ENCODE measurements at regions not wholly inside any gene's neighbourhood (a gene's known extent, or its start where the extent isn't known, plus 50 kb on each side); places are given as distances from the start of the nearest gene placed in this dataset.

DNA sequence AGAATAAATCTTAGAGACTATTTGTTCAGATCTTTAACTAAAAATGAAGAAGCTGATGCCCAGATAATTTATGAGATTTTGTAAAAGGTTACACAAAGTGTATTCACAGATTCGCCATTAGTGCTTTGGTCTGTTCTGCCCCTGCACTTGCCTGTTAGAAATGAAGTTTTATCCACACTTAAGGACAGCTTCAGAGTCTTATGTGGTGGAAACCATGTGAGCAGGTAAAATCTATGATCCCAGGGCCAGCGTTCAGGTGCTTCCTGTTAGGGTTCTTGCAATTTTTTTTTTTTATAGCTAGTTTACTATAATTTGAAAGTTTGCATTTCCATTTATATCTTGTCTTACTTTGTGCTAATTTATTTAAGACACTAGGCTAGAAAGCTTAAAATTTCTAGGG lies 561.6 kb downstream of the PRR16 start:
- ChIA-PET CTCF (no interaction called here), POLR2A (no interaction called here)
- Mint-ChIP-seq H3K4me1 (no peaks in the 10 kb centered on the region), H3K9me3 (peaks cover 0 to 6% (median 0%) of the 10 kb centered on the region in 11 donors), H3K27me3 (no peaks in the 10 kb centered on the region), H3K4me3 (no peak overlapping the region), H3K36me3 (no peaks in the 10 kb centered on the region), H3K27ac (no peak overlapping the region)
- no peak for DNase-seq
- ATAC-seq: no peak
- Histone ChIP-seq H3K27ac (ENCODE audit: low read depth, low read length) (no peak overlapping the region), H3K9me3 (ENCODE audit: control insufficient read depth in 2 of 3, low read length in 3 of 3) (no peaks in the 10 kb centered on the region), H3K4me1 (ENCODE audit: control insufficient read depth in 2 of 2, insufficient read depth in 2 of 2, low read length in 2 of 2) (no peaks in the 10 kb centered on the region), H3K36me3 (ENCODE audit: control insufficient read depth in 2 of 3, insufficient read depth in 3 of 3, low read length in 3 of 3) (no peaks in the 10 kb centered on the region), H3K4me3 (ENCODE audit: low read length) (no peak overlapping the region), H3K27me3 (ENCODE audit: control insufficient read depth in 2 of 2, insufficient read depth in 2 of 2, low read length in 2 of 2) (no peaks in the 10 kb centered on the region)
- intact Hi-C loops (cut with micrococcal nuclease): no loop called here

DNA sequence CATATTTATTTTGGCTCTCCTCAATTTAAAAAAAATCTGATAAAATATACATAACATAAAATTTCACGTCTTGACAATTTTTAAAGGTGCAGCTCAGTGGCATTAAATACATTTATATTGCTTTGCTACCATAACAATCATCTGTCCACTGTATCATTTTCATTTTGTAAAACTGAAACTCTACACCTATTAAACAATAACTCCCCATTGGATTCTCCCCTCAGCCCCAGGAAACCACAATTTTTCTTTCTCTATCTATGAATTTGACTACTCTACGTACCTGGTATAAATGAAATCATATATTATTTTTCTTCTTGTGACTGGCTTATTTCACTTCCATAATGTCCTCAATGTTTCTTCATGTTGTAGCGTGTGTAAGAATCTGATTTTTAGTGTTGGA lies 563.5 kb downstream of the PRR16 start:
- Mint-ChIP-seq H3K27ac (no peak overlapping the region), H3K27me3 (no peaks in the 10 kb centered on the region), H3K4me1 (no peaks in the 10 kb centered on the region), H3K9me3 (peaks cover 0 to 7% (median 0%) of the 10 kb centered on the region in 11 donors), H3K4me3 (no peak overlapping the region), H3K36me3 (no peaks in the 10 kb centered on the region)
- ATAC-seq: no peak
- Histone ChIP-seq H3K4me1 (ENCODE audit: control insufficient read depth in 2 of 2, insufficient read depth in 2 of 2, low read length in 2 of 2) (no peaks in the 10 kb centered on the region), H3K9me3 (ENCODE audit: control insufficient read depth in 2 of 3, low read length in 3 of 3) (no peaks in the 10 kb centered on the region), H3K27me3 (ENCODE audit: control insufficient read depth in 2 of 2, insufficient read depth in 2 of 2, low read length in 2 of 2) (no peaks in the 10 kb centered on the region), H3K27ac (ENCODE audit: low read depth, low read length) (no peak overlapping the region), H3K36me3 (ENCODE audit: control insufficient read depth in 2 of 3, insufficient read depth in 3 of 3, low read length in 3 of 3) (no peaks in the 10 kb centered on the region), H3K4me3 (ENCODE audit: low read length) (no peak overlapping the region)
- ChIA-PET POLR2A (no interaction called here), CTCF (no interaction called here)
- DNase-seq: no peak
- intact Hi-C loops (cut with micrococcal nuclease): no loop called here

DNA sequence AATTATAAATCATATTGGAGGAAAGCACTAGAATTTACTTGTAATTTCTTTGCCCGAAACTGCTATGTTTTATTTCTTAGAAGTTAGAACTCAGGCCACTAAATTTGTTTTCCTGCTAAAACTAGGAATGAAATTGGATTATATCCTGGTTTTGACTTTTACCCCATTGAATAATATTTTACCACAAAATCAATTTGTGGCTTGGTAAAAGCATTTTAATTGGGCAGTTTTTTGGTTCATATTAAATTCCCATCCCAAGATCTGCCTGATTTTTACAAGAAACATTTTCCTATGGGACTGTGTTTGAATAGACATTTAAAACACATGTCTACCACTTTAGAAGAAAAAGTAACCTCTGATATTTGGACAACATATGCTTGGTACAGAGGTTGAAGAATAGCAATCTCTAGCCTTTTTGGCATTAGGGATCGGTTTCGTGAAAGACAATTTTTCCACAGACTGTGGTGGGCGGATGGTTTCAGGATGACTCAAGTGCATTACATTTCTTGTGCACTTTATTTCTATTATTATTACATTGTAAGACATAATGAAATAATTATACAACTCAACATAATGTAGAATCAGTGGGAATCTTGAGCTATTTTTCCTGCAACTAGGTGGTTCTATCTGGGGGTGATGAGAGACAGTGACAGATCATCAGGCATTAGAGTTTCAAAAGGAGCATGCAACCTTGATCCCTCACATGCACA lies 565.6 kb downstream of the PRR16 start:
- H3K4me3 ChIP-seq (ENCODE audit: low read length): no peak overlapping the region
- H3K27ac ChIP-seq (ENCODE audit: low read depth, low read length): no peak overlapping the region
- H3K4me1 ChIP-seq (ENCODE audit: control insufficient read depth in 2 of 2, insufficient read depth in 2 of 2, low read length in 2 of 2): no peaks in the 10 kb centered on the region
- Mint-ChIP-seq H3K27ac (no peak overlapping the region), H3K4me1 (no peaks in the 10 kb centered on the region), H3K9me3 (peaks cover 0 to 7% (median 0%) of the 10 kb centered on the region in 11 donors), H3K4me3 (no peak overlapping the region), H3K36me3 (no peaks in the 10 kb centered on the region), H3K27me3 (no peaks in the 10 kb centered on the region)
- H3K27me3 ChIP-seq (ENCODE audit: control insufficient read depth in 2 of 2, insufficient read depth in 2 of 2, low read length in 2 of 2): no peaks in the 10 kb centered on the region
- DNase-seq (no peak), ATAC-seq (no peak)
- no peaks in the 10 kb centered on the region for H3K36me3 ChIP-seq (ENCODE audit: control insufficient read depth in 2 of 3, insufficient read depth in 3 of 3, low read length in 3 of 3)
- ChIA-PET CTCF (no interaction called here), POLR2A (no interaction called here)
- intact Hi-C loops (cut with micrococcal nuclease): no loop called here
- H3K9me3 ChIP-seq (ENCODE audit: control insufficient read depth in 2 of 3, low read length in 3 of 3): no peaks in the 10 kb centered on the region

DNA sequence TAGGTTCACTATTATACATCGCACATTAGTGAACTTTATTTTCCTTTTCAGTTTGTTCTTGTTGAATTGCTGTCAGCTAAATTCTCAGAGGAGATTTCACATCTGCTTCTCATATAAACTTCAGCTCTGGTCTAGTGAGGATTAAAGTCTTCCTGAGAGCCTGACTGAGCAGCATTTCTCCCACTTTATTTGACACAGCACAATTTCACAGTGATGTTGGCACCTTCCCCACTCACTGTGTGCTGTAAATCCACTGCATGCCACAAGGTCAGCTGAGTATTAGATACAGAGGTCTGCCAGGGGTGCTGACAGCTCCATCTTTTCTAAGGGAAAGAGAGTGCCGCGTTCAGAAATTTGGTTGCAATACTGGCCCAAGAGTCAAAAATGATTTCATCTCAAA lies 567.4 kb downstream of the PRR16 start:
- Histone ChIP-seq H3K4me3 (ENCODE audit: low read length) (no peak overlapping the region), H3K9me3 (ENCODE audit: control insufficient read depth in 2 of 3, low read length in 3 of 3) (no peaks in the 10 kb centered on the region), H3K36me3 (ENCODE audit: control insufficient read depth in 2 of 3, insufficient read depth in 3 of 3, low read length in 3 of 3) (no peaks in the 10 kb centered on the region), H3K27me3 (ENCODE audit: control insufficient read depth in 2 of 2, insufficient read depth in 2 of 2, low read length in 2 of 2) (no peaks in the 10 kb centered on the region), H3K4me1 (ENCODE audit: control insufficient read depth in 2 of 2, insufficient read depth in 2 of 2, low read length in 2 of 2) (no peaks in the 10 kb centered on the region), H3K27ac (ENCODE audit: low read depth, low read length) (no peak overlapping the region)
- peaks cover 0 to 7% (median 0%) of the 10 kb centered on the region in 11 donors for H3K9me3 Mint-ChIP-seq
- H3K4me1 Mint-ChIP-seq: no peaks in the 10 kb centered on the region
- ATAC-seq: no peak
- DNase-seq: no peak
- no peak overlapping the region for H3K4me3 Mint-ChIP-seq
- H3K27ac Mint-ChIP-seq: no peak overlapping the region
- no peaks in the 10 kb centered on the region for H3K36me3 Mint-ChIP-seq
- ChIA-PET CTCF (no interaction called here), POLR2A (no interaction called here)
- intact Hi-C loops (cut with micrococcal nuclease): no loop called here
- no peaks in the 10 kb centered on the region for H3K27me3 Mint-ChIP-seq

DNA sequence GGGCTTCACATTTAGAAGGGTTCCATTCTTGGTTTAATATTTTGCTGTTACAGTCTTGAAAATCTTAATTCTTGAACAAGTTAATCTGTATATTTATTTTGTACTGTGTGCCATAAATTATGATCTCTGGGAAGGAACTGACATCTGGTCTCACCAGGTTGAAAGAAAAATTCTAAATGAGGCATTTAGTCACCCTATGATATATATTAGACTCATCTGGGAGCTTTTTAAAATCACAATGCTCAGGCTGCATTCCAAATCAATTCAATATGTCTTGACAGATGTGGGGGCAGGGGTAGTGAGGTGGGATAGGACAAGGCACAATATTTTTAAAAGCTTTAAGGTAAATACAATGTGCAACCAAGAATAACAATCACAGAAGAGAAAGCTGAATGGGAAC lies 569.2 kb downstream of the PRR16 start:
- Mint-ChIP-seq H3K4me3 (no peak overlapping the region), H3K9me3 (peaks cover 0 to 10% (median 2%) of the 10 kb centered on the region in 11 donors), H3K36me3 (no peaks in the 10 kb centered on the region), H3K4me1 (no peaks in the 10 kb centered on the region), H3K27ac (no peak overlapping the region), H3K27me3 (no peaks in the 10 kb centered on the region)
- Histone ChIP-seq H3K27me3 (ENCODE audit: control insufficient read depth in 2 of 2, insufficient read depth in 2 of 2, low read length in 2 of 2) (no peaks in the 10 kb centered on the region), H3K27ac (ENCODE audit: low read depth, low read length) (no peak overlapping the region), H3K9me3 (ENCODE audit: control insufficient read depth in 2 of 3, low read length in 3 of 3) (no peaks in the 10 kb centered on the region), H3K4me1 (ENCODE audit: control insufficient read depth in 2 of 2, insufficient read depth in 2 of 2, low read length in 2 of 2) (no peaks in the 10 kb centered on the region), H3K4me3 (ENCODE audit: low read length) (no peak overlapping the region), H3K36me3 (ENCODE audit: control insufficient read depth in 2 of 3, insufficient read depth in 3 of 3, low read length in 3 of 3) (no peaks in the 10 kb centered on the region)
- CTCF ChIA-PET: no interaction called here
- ATAC-seq (no peak), DNase-seq (no peak)
- POLR2A ChIA-PET: no interaction called here
- intact Hi-C loops (cut with micrococcal nuclease): no loop called here

DNA sequence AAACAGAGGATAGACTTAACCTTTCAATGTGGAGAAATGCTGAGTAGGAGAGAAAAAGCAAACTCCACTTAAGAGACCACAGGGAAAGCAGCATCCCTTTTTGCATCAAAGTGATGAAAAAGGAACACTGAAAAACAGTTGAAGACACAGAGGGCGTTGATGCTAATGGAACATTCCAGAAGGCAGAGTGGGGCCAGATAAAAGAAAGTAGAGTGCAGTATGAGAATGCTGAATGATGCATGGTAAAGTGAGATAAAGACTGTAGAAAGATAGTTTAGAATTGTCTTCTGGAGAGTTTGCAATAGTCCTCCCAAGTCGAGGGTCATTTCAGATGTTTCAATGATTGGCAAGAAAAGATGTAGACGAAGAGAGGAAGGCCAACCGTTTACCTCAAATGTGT lies 574.3 kb downstream of the PRR16 start:
- no peak overlapping the region for H3K4me3 Mint-ChIP-seq
- no peak overlapping the region for H3K4me3 ChIP-seq (ENCODE audit: low read length)
- H3K9me3 ChIP-seq (ENCODE audit: control insufficient read depth in 2 of 3, low read length in 3 of 3): no peaks in the 10 kb centered on the region
- H3K27ac Mint-ChIP-seq: no peak overlapping the region
- peaks cover 0 to 12% (median 4%) of the 10 kb centered on the region in 11 donors for H3K9me3 Mint-ChIP-seq
- ChIA-PET CTCF (no interaction called here), POLR2A (interaction anchor here (0.7 kb wide), 1 partner anchor 218 kb away, joined by 3 read pairs; no protein-coding TSS in a partner anchor)
- no peaks in the 10 kb centered on the region for H3K4me1 Mint-ChIP-seq
- no peak for DNase-seq
- ATAC-seq: no peak
- intact Hi-C loops (cut with micrococcal nuclease): no loop called here
- no peaks in the 10 kb centered on the region for H3K4me1 ChIP-seq (ENCODE audit: control insufficient read depth in 2 of 2, insufficient read depth in 2 of 2, low read length in 2 of 2)
- no peaks in the 10 kb centered on the region for H3K27me3 ChIP-seq (ENCODE audit: control insufficient read depth in 2 of 2, insufficient read depth in 2 of 2, low read length in 2 of 2)
- no peak overlapping the region for H3K27ac ChIP-seq (ENCODE audit: low read depth, low read length)
- no peaks in the 10 kb centered on the region for H3K27me3 Mint-ChIP-seq
- no peaks in the 10 kb centered on the region for H3K36me3 ChIP-seq (ENCODE audit: control insufficient read depth in 2 of 3, insufficient read depth in 3 of 3, low read length in 3 of 3)
- H3K36me3 Mint-ChIP-seq: no peaks in the 10 kb centered on the region

DNA sequence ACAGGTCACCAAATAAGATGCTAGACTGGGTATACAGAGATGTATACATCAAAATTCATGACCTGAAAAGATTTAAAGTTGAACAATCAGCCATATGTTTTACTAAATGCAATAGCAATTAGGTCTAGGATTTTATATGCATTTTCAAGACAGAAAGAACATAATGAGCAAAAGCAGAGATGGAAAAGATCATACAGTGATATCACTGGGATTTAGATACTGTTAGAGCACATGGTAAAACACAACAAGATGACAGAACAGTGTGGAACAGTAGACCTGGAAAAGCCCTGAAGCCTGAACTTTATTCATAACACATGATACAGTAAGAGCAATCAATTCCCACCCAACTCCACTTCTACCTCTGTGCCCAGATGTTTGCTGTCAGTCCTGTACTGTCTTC lies 585.9 kb downstream of the PRR16 start:
- no peaks in the 10 kb centered on the region for H3K4me1 Mint-ChIP-seq
- CTCF ChIA-PET: no interaction called here
- intact Hi-C loops (cut with micrococcal nuclease): no loop called here
- H3K36me3 ChIP-seq (ENCODE audit: control insufficient read depth in 2 of 3, insufficient read depth in 3 of 3, low read length in 3 of 3): no peaks in the 10 kb centered on the region
- H3K4me3 ChIP-seq (ENCODE audit: low read length): no peak overlapping the region
- peaks cover 0 to 6% (median 0%) of the 10 kb centered on the region in 11 donors for H3K9me3 Mint-ChIP-seq
- no peaks in the 10 kb centered on the region for H3K9me3 ChIP-seq (ENCODE audit: control insufficient read depth in 2 of 3, low read length in 3 of 3)
- H3K36me3 Mint-ChIP-seq: no peaks in the 10 kb centered on the region
- H3K4me1 ChIP-seq (ENCODE audit: control insufficient read depth in 2 of 2, insufficient read depth in 2 of 2, low read length in 2 of 2): no peaks in the 10 kb centered on the region
- H3K27ac Mint-ChIP-seq: no peak overlapping the region
- DNase-seq (no peak), ATAC-seq (no peak)
- H3K27me3 ChIP-seq (ENCODE audit: control insufficient read depth in 2 of 2, insufficient read depth in 2 of 2, low read length in 2 of 2): no peaks in the 10 kb centered on the region
- POLR2A ChIA-PET: no interaction called here
- no peak overlapping the region for H3K27ac ChIP-seq (ENCODE audit: low read depth, low read length)
- H3K4me3 Mint-ChIP-seq: no peak overlapping the region
- H3K27me3 Mint-ChIP-seq: no peaks in the 10 kb centered on the region

All from naive thymus-derived CD4-positive, alpha-beta T cell (primary cell).